ENCODE measurements at regions not wholly inside any gene's neighbourhood (a gene's known extent, or its start where the extent isn't known, plus 50 kb on each side); places are given as distances from the start of the nearest gene placed in this dataset.

DNA sequence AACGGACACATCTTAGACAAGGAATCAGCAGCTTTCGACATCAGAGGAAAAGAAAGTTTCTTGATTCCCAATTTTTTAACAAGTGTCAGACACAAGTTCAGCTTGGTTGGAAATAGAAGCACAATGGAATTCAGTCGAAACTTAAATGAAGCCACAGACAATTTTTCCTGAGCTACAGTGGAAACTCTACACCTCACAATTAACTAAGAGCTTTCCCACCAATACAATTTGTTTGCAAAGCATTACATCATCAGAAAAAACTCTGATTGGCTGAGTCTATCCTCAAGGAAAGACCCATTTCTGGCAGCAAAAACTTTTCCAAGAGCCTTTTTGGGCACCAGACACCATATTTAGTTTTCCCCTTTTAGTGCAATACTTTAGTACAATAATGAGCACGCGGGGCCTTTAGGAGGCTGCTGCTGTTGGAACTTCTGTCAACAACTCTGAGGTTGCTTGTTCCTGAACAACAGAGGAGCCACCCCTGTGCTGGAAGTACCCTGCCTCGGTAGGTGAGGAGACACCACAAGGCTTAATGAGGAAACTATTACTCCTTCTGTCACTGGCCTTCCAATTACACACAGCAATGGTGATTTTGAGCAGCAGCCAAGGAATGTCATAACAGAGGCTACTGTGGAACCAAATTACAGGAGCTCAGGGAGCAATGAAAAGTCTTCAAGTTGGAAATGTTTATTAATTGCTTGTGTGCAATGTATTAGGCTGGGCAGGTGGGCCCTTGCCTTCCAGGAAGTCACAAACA lies 61.9 kb upstream of the BARX2 start:
- Histone ChIP-seq H3K79me1 (ENCODE audit: insufficient read depth, low read depth, low read length, poor library complexity, severe bottlenecking) (no peaks in the 10 kb centered on the region), H4K20me1 (ENCODE audit: control insufficient read depth, insufficient read depth, insufficient read length) (no peaks in the 10 kb centered on the region), H2AK5ac (ENCODE audit: insufficient read length, low read length) (no peak overlapping the region), H3K79me2 (ENCODE audit: insufficient read depth, low read length) (no peaks in the 10 kb centered on the region), H3K23me2 (ENCODE audit: insufficient read length, low read depth, low read length, poor library complexity, severe bottlenecking) (no peaks in the 10 kb centered on the region), H3K56ac (ENCODE audit: insufficient read length, low read depth, low read length) (no peak overlapping the region), H3T11ph (ENCODE audit: low read length) (no peak overlapping the region), H3K4me2 (ENCODE audit: insufficient read depth, insufficient read length, low read length) (no peak overlapping the region), H3K4me1 (ENCODE audit: insufficient read depth, low read length) (0 out of 2 replicates have a peak, but pooled peaks cover 3% of the 10 kb centered on the region), H3K27ac (ENCODE audit: insufficient read length, low read depth, low read length) (no peak overlapping the region), H2BK20ac (ENCODE audit: low read depth, low read length, poor library complexity, severe bottlenecking) (no peak overlapping the region), H3K18ac (ENCODE audit: insufficient read length, low read depth, low read length) (no peak overlapping the region), H2BK5ac (ENCODE audit: insufficient read length, low read length) (no peak overlapping the region), H3K4ac (ENCODE audit: low read depth, low read length) (no peak overlapping the region), H3K9me3 (ENCODE audit: control insufficient read depth, low read depth, low read length) (no peaks in the 10 kb centered on the region), H3K27me3 (ENCODE audit: insufficient read depth, low read length) (no peaks in the 10 kb centered on the region), H4K8ac (replicated peaks; ENCODE audit: insufficient read length, low read depth, low read length) (no peak overlapping the region), H3K9ac (ENCODE audit: extremely low read depth, insufficient read length, low read length) (no peak overlapping the region), H2AFZ (ENCODE audit: low read length) (no peak overlapping the region), H2BK12ac (ENCODE audit: insufficient read length, low read depth, low read length) (no peak overlapping the region), H3K14ac (ENCODE audit: insufficient read depth, low read length) (no peak overlapping the region), H2BK120ac (ENCODE audit: low read depth, low read length, poor library complexity, severe bottlenecking) (no peak overlapping the region), H2BK15ac (ENCODE audit: low read depth, low read length) (no peak overlapping the region), H4K5ac (ENCODE audit: insufficient read length, low read depth, low read length) (no peak overlapping the region), H3K23ac (ENCODE audit: insufficient read length, low read depth, low read length) (no peak overlapping the region), H4K91ac (ENCODE audit: insufficient read length, low read depth, low read length) (no peak overlapping the region)
- peaks cover 5% of the 10 kb centered on the region for H3K27me3 Mint-ChIP-seq (ENCODE audit: low read depth)
- WGBS (ENCODE audit: extremely low coverage, insufficient read length, low lambda C conversion rate) = no CpG with 5 or more reads among the region's 6 CpGs
- no peak overlapping the region for H3K4me3 Mint-ChIP-seq
- no peak overlapping the region for H3K27ac Mint-ChIP-seq
- TF ChIP-seq, protein P1, sequence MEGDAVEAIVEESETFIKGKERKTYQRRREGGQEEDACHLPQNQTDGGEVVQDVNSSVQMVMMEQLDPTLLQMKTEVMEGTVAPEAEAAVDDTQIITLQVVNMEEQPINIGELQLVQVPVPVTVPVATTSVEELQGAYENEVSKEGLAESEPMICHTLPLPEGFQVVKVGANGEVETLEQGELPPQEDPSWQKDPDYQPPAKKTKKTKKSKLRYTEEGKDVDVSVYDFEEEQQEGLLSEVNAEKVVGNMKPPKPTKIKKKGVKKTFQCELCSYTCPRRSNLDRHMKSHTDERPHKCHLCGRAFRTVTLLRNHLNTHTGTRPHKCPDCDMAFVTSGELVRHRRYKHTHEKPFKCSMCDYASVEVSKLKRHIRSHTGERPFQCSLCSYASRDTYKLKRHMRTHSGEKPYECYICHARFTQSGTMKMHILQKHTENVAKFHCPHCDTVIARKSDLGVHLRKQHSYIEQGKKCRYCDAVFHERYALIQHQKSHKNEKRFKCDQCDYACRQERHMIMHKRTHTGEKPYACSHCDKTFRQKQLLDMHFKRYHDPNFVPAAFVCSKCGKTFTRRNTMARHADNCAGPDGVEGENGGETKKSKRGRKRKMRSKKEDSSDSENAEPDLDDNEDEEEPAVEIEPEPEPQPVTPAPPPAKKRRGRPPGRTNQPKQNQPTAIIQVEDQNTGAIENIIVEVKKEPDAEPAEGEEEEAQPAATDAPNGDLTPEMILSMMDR (conservative IDR thresholded peaks at IDR 0.05) = no peak
- no peak for DNase-seq
- peaks cover 3 to 8% of the 10 kb centered on the region in 2 experiments; a peak in 3 of 5 replicates for H3K9me3 Mint-ChIP-seq
- peaks cover 29 to 43% of the 10 kb centered on the region in 2 experiments for H3K4me1 Mint-ChIP-seq
- peaks cover 0 to 4% (median 0%) of the 10 kb centered on the region in 3 experiments; a peak in 2 of 7 replicates for H3K36me3 Mint-ChIP-seq (ENCODE audit: insufficient read depth in 1 of 3, low read depth in 3 of 3)

Measured in H9 (cell line).